ENCODE measurements at regions not wholly inside any gene's neighbourhood (a gene's known extent, or its start where the extent isn't known, plus 50 kb on each side); places are given as distances from the start of the nearest gene placed in this dataset.

DNA sequence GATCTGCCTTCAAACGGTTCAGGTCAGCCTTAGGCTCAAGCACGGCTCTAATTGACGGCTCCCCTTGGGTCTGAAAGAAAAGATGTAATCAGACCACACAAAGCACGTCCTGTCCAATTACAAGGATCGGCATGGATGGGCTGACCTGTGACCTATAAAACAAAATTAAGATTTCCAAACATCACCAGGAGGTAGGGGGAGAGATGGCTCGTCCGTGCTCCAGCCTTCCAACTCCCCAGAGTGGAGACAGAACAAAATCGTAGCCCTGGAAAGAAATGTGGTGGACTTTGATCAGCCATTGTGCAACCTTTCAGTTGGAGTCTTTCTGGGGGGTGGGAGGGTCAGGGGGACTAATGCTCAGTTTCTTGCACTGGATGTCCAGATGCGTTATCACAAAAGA lies 226.6 kb upstream of the DIO3 start (continued):
- TF ChIP-seq PRPF4 (IDR thresholded peaks at IDR 0.05; ENCODE audit: low read depth, low read length, poor library complexity, severe bottlenecking) (no peak), RXRB (CRISPR knock-in tag; IDR thresholded peaks at IDR 0.05; ENCODE audit: borderline replicate concordance) (0 out of 2 replicates have a peak, but pooled peaks have one; percentile 17), ZNF883 (CRISPR knock-in tag; IDR thresholded peaks at IDR 0.05; ENCODE audit: not compliant biosample characterization) (peak; percentile 43), DNMT1 (CRISPR knock-in tag; IDR thresholded peaks at IDR 0.05) (0 out of 2 replicates have a peak, but pooled peaks have one; percentile 18), ZNF790 (CRISPR knock-in tag; IDR thresholded peaks at IDR 0.05; ENCODE audit: borderline replicate concordance) (no peak), NR2F1 (CRISPR knock-in tag; IDR thresholded peaks at IDR 0.05) (0 out of 4 replicates have a peak, but pooled peaks of 1 of the 2 experiments have one; percentile 23), ZNF768 (CRISPR knock-in tag; IDR thresholded peaks at IDR 0.05) (no peak), ZNF446 (CRISPR knock-in tag; IDR thresholded peaks at IDR 0.05) (0 out of 2 replicates have a peak, but pooled peaks have one; percentile 47), POLR2A (IDR thresholded peaks at IDR 0.05; ENCODE audit: insufficient read depth in 1 of 2, low read depth in 2 of 2, low read length in 2 of 2) (peak in 1 of 2 experiments; percentile 41; a peak in 1 of 4 replicates), NR2F6 (IDR thresholded peaks at IDR 0.05) (peak; percentile 19), NR2F6 (CRISPR knock-in tag; IDR thresholded peaks at IDR 0.05) (0 out of 2 replicates have a peak, but pooled peaks have one; percentile 21), HNF4G (IDR thresholded peaks at IDR 0.05; ENCODE audit: borderline replicate concordance, low read depth, low read length) (peak; percentile 92), HNF4G (CRISPR knock-in tag; IDR thresholded peaks at IDR 0.05; ENCODE audit: borderline replicate concordance, low read depth) (no peak; the same call in 1 of the 2 replicates), ZNF572 (CRISPR knock-in tag; IDR thresholded peaks at IDR 0.05) (no peak), BRCA1 (CRISPR knock-in tag; IDR thresholded peaks at IDR 0.05) (no peak), NCOA2 (CRISPR knock-in tag; IDR thresholded peaks at IDR 0.05) (0 out of 2 replicates have a peak, but pooled peaks have one; percentile 12), BCL6 (CRISPR knock-in tag; IDR thresholded peaks at IDR 0.05) (peak; percentile 39; the same call in 1 of the 2 replicates)
- TF ChIP-seq, protein P1, sequence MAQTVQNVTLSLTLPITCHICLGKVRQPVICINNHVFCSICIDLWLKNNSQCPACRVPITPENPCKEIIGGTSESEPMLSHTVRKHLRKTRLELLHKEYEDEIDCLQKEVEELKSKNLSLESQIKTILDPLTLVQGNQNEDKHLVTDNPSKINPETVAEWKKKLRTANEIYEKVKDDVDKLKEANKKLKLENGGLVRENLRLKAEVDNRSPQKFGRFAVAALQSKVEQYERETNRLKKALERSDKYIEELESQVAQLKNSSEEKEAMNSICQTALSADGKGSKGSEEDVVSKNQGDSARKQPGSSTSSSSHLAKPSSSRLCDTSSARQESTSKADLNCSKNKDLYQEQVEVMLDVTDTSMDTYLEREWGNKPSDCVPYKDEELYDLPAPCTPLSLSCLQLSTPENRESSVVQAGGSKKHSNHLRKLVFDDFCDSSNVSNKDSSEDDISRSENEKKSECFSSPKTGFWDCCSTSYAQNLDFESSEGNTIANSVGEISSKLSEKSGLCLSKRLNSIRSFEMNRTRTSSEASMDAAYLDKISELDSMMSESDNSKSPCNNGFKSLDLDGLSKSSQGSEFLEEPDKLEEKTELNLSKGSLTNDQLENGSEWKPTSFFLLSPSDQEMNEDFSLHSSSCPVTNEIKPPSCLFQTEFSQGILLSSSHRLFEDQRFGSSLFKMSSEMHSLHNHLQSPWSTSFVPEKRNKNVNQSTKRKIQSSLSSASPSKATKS (CRISPR knock-in tag; IDR thresholded peaks at IDR 0.05): no peak
- TF ChIP-seq, protein P2, sequence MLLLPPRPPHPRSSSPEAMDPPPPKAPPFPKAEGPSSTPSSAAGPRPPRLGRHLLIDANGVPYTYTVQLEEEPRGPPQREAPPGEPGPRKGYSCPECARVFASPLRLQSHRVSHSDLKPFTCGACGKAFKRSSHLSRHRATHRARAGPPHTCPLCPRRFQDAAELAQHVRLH (CRISPR knock-in tag; IDR thresholded peaks at IDR 0.05; ENCODE audit: borderline replicate concordance, low read depth): 0 out of 2 replicates have a peak, but pooled peaks have one; percentile 13
- TF ChIP-seq, protein P3, sequence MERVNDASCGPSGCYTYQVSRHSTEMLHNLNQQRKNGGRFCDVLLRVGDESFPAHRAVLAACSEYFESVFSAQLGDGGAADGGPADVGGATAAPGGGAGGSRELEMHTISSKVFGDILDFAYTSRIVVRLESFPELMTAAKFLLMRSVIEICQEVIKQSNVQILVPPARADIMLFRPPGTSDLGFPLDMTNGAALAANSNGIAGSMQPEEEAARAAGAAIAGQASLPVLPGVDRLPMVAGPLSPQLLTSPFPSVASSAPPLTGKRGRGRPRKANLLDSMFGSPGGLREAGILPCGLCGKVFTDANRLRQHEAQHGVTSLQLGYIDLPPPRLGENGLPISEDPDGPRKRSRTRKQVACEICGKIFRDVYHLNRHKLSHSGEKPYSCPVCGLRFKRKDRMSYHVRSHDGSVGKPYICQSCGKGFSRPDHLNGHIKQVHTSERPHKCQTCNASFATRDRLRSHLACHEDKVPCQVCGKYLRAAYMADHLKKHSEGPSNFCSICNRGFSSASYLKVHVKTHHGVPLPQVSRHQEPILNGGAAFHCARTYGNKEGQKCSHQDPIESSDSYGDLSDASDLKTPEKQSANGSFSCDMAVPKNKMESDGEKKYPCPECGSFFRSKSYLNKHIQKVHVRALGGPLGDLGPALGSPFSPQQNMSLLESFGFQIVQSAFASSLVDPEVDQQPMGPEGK (CRISPR knock-in tag; IDR thresholded peaks at IDR 0.05): peak; percentile 86; the same call in 1 of the 2 replicates
- TF ChIP-seq, protein P4, sequence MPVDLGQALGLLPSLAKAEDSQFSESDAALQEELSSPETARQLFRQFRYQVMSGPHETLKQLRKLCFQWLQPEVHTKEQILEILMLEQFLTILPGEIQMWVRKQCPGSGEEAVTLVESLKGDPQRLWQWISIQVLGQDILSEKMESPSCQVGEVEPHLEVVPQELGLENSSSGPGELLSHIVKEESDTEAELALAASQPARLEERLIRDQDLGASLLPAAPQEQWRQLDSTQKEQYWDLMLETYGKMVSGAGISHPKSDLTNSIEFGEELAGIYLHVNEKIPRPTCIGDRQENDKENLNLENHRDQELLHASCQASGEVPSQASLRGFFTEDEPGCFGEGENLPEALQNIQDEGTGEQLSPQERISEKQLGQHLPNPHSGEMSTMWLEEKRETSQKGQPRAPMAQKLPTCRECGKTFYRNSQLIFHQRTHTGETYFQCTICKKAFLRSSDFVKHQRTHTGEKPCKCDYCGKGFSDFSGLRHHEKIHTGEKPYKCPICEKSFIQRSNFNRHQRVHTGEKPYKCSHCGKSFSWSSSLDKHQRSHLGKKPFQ (CRISPR knock-in tag; IDR thresholded peaks at IDR 0.05; ENCODE audit: insufficient replicate concordance): peak; percentile 26
- TF ChIP-seq, protein P5, sequence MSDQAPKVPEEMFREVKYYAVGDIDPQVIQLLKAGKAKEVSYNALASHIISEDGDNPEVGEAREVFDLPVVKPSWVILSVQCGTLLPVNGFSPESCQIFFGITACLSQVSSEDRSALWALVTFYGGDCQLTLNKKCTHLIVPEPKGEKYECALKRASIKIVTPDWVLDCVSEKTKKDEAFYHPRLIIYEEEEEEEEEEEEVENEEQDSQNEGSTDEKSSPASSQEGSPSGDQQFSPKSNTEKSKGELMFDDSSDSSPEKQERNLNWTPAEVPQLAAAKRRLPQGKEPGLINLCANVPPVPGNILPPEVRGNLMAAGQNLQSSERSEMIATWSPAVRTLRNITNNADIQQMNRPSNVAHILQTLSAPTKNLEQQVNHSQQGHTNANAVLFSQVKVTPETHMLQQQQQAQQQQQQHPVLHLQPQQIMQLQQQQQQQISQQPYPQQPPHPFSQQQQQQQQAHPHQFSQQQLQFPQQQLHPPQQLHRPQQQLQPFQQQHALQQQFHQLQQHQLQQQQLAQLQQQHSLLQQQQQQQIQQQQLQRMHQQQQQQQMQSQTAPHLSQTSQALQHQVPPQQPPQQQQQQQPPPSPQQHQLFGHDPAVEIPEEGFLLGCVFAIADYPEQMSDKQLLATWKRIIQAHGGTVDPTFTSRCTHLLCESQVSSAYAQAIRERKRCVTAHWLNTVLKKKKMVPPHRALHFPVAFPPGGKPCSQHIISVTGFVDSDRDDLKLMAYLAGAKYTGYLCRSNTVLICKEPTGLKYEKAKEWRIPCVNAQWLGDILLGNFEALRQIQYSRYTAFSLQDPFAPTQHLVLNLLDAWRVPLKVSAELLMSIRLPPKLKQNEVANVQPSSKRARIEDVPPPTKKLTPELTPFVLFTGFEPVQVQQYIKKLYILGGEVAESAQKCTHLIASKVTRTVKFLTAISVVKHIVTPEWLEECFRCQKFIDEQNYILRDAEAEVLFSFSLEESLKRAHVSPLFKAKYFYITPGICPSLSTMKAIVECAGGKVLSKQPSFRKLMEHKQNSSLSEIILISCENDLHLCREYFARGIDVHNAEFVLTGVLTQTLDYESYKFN (CRISPR knock-in tag; conservative IDR thresholded peaks at IDR 0.05): no peak
